ENCODE measurements at regions not wholly inside any gene's neighbourhood (a gene's known extent, or its start where the extent isn't known, plus 50 kb on each side); places are given as distances from the start of the nearest gene placed in this dataset.

- TF ChIP-seq CTCF (IDR thresholded peaks at IDR 0.05; ENCODE audit: insufficient read depth, low read length) = no peak
- TF ChIP-seq POLR2AphosphoS5 (IDR thresholded peaks at IDR 0.05; ENCODE audit: low read depth) = no peak
These were observed 778.5 kb downstream of the VRK1 start for GRCh38 chr14:97575677-97576076.
